MM.1S (cell line): ENCODE measurements at regions not wholly inside any gene's neighbourhood (a gene's known extent, or its start where the extent isn't known, plus 50 kb on each side); places are given as distances from the start of the nearest gene placed in this dataset.

Experiments used
- CTCF ChIP-seq: fragments of 300-600 bp; sonication (generic); IDR thresholded peaks from 2 replicates; pipeline ENCODE4 v1.5.1; 2016; ENCODE audit warnings: antibody characterized with exemption, low read length, mixed read lengths
- EZH2phosphoT487 ChIP-seq: fragments of 300-600 bp; sonication (generic); IDR thresholded peaks from 2 replicates; pipeline ENCODE4 v1.6.1; 2018; ENCODE audit warnings: antibody characterized with exemption, low read length

- no peak for TF ChIP-seq CTCF
- TF ChIP-seq EZH2phosphoT487 = no peak
Measured at GRCh38 chr7:94252971-94253370, 141.7 kb upstream of the COL1A2 start.
